ENCODE measurements at regions not wholly inside any gene's neighbourhood (a gene's known extent, or its start where the extent isn't known, plus 50 kb on each side); places are given as distances from the start of the nearest gene placed in this dataset.

DNA sequence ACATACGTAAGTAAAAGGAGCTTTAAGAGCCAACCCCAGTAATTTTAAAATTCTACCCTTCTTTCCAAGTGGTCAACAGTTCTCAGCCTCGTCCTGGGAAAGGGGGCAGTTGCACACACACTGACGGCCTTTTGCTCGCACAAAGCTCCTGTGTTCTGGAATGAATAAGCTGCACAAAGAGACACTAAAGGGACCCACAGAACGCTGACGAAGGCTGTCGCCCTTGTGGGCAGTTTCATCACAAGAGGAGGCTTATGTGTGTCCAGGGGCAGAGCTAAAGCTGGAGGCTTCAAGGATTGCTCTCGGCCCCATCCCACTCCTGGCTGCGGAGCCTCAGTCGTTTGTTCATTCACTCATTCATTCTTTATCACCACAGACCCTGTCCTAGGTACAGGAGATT lies 67.0 kb upstream of the NEK6 start:
- TF ChIP-seq, protein P1, sequence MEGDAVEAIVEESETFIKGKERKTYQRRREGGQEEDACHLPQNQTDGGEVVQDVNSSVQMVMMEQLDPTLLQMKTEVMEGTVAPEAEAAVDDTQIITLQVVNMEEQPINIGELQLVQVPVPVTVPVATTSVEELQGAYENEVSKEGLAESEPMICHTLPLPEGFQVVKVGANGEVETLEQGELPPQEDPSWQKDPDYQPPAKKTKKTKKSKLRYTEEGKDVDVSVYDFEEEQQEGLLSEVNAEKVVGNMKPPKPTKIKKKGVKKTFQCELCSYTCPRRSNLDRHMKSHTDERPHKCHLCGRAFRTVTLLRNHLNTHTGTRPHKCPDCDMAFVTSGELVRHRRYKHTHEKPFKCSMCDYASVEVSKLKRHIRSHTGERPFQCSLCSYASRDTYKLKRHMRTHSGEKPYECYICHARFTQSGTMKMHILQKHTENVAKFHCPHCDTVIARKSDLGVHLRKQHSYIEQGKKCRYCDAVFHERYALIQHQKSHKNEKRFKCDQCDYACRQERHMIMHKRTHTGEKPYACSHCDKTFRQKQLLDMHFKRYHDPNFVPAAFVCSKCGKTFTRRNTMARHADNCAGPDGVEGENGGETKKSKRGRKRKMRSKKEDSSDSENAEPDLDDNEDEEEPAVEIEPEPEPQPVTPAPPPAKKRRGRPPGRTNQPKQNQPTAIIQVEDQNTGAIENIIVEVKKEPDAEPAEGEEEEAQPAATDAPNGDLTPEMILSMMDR (IDR thresholded peaks at IDR 0.05; ENCODE audit: insufficient read depth, low read length), result no peak
- DNase-seq (ENCODE audit: low read depth), result no peak
- H3K4me3 ChIP-seq (ENCODE audit: low read depth, low read length), result no peak overlapping the region

- H3K4me3 ChIP-seq (ENCODE audit: low read depth, low read length), result no peak overlapping the region
- TF ChIP-seq, protein P1 (IDR thresholded peaks at IDR 0.05; ENCODE audit: insufficient read depth, low read length), result no peak
Measured at GRCh38 chr9:124191691-124192395, 65.9 kb upstream of the NEK6 start.

GRCh38 chr9:124196814-124197176 lies 61.0 kb upstream of the NEK6 start:
- no peak overlapping the region for H3K4me3 ChIP-seq (ENCODE audit: low read depth, low read length)
- DNase-seq (ENCODE audit: low read depth), result no peak
- TF ChIP-seq, protein P1 (IDR thresholded peaks at IDR 0.05; ENCODE audit: insufficient read depth, low read length), result no peak

More at GRCh38 chr9:124191691-124192395, 65.9 kb upstream of the NEK6 start:
- no peak for DNase-seq (ENCODE audit: low read depth)

DNA sequence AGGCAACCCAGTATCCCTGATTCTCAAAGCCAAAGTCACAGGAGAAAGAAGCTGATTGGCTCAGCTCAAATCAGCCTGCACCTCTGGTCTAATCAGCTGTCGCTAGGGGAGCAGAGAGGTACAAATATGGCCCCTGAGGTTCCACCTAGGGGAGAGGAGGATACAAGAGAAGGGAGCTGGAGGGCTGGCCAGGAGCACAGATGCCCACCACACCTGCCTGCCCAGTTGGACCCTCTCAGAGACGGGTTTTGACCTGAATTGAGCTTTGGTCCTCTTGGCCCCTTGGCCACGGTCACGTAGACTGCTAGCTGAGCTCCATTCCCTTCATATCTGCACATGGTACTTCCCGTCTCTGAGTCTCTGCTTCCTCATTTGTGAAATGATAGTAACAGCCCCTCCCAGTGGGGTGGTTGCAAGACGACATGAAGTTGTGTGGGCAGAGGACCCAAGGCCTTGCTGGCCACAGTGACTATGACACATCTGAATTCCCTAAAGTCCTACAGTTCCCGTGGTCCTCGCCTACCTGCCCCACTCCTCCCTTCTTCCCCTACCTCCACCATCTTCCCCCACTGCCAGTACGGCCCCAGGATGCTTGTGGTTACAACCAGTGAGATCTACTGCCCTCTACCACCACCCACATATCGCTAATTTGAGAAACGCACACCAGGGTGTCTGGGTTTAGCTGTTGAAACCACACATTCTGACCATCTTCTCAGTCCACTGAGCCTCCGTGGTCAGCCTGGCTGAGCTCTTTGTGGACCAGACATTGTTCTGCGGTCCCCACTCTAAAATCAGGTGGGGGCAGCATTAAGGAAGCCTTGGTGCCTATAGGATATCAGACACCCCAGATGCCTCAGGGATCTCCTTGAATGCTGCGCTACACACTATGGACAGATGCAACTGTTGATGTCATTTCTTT lies 60.3 kb upstream of the NEK6 start:
- no peak for DNase-seq (ENCODE audit: low read depth)
- H3K4me3 ChIP-seq (ENCODE audit: low read depth, low read length), result no peak overlapping the region
- TF ChIP-seq, protein P1 (IDR thresholded peaks at IDR 0.05; ENCODE audit: insufficient read depth, low read length), result no peak

DNA sequence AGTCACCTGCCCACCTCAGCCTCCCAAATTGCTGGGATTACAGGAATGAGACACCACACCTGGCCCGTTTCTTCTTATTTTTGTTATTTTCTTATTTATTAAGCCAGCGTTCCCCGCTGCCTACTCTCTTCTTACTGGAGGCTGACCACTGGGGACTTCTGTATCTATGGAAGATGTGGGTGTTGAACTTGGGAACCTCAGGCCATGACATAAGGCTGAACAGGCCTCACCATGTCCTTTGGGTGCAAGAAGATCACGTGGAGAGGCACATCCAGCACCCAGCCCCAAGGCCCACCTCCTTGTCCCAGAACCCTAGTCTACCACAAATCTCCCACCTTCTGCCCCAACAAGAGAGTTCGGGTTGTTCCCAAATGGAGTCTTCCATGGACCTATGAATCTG lies 59.4 kb upstream of the NEK6 start:
- TF ChIP-seq, protein P1 (IDR thresholded peaks at IDR 0.05; ENCODE audit: insufficient read depth, low read length), result no peak
- no peak overlapping the region for H3K4me3 ChIP-seq (ENCODE audit: low read depth, low read length)
- no peak for DNase-seq (ENCODE audit: low read depth)

- no peak for DNase-seq (ENCODE audit: low read depth)
- TF ChIP-seq, protein P1 (IDR thresholded peaks at IDR 0.05; ENCODE audit: insufficient read depth, low read length), result no peak
- no peak overlapping the region for H3K4me3 ChIP-seq (ENCODE audit: low read depth, low read length)
Measured at GRCh38 chr9:124198948-124199347, 58.8 kb upstream of the NEK6 start.
